ENCODE measurements at regions not wholly inside any gene's neighbourhood (a gene's known extent, or its start where the extent isn't known, plus 50 kb on each side); places are given as distances from the start of the nearest gene placed in this dataset.

DNA sequence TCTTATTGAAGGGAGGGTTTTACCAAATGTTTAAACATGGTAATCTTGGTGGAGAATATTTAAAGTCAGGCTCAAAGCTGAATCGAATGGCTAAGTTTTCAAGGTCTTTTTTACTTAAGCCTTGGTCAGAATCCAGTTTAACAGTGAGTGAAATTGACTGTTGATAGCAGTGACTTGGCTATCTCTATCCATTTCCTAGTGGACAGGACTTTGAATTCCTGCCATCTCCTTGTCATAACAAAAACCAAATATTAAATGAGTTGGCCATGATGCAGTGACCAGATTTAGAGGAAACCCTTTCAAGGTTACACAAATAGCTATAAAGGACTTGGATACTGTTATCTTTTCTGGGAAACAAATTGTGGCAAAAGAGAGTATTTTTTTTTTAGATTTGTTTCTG is 92.0 kb downstream of the JRKL start:
- no peak for TF ChIP-seq NFRKB (IDR thresholded peaks at IDR 0.05)
- no peak for TF ChIP-seq BHLHE40 (IDR thresholded peaks at IDR 0.05; ENCODE audit: borderline replicate concordance)
- no peak for TF ChIP-seq ZNF384 (IDR thresholded peaks at IDR 0.05)
